OCI-LY3 (cell line): ENCODE measurements at regions not wholly inside any gene's neighbourhood (a gene's known extent, or its start where the extent isn't known, plus 50 kb on each side); places are given as distances from the start of the nearest gene placed in this dataset.

ENCODE experiments used
- H2AFZ ChIP-seq: fragments of 200-600, 300-600 bp; shearing (Covaris generic); 2 replicates; pipeline ENCODE4 v1.6.0; 2014; ENCODE audit warnings: antibody characterized with exemption, low read depth, low read length
- H3K27ac ChIP-seq: fragments of 200-600, 300-600 bp; sonication (generic); 2 replicates; pipeline ENCODE4 v1.5.1; 2014; ENCODE audit warnings: mild to moderate bottlenecking, low read length, moderate library complexity, mixed read lengths
- H3K27me3 ChIP-seq: fragments of 200-600, 300-600 bp; sonication (generic); 2 replicates; pipeline ENCODE4 v1.6.1; 2014; ENCODE audit warnings: low read depth, low read length, mixed read lengths
- H3K36me3 ChIP-seq: fragments of 200-600, 300-600 bp; sonication (generic); replicated peaks from 2 replicates; pipeline ENCODE3; 2014; ENCODE audit warnings: low read depth, low read length, mixed read lengths
- H3K4me1 ChIP-seq: fragments of 300-600, 200-600 bp; sonication (generic); 2 replicates; pipeline ENCODE4 v1.6.1; 2014; ENCODE audit warnings: low read length, mixed read lengths
- H3K4me2 ChIP-seq: fragments of 200-600, 300-600 bp; sonication (generic); 2 replicates; pipeline ENCODE4 v1.6.1; 2014; ENCODE audit warnings: low read length, mixed read lengths
- H3K4me3 ChIP-seq: fragments of 300-600, 200-600 bp; sonication (generic); 2 replicates; pipeline ENCODE4 v1.5.1; 2014; ENCODE audit warnings: antibody characterized with exemption, mild to moderate bottlenecking, low read length, moderate library complexity
- H3K79me2 ChIP-seq: fragments of 300-600, 200-600 bp; shearing (Covaris generic); 2 replicates; pipeline ENCODE4 v1.6.1; 2014; ENCODE audit warnings: mild to moderate bottlenecking, low read length, mixed read lengths
- H3K9ac ChIP-seq: fragments of 300-600, 200-600 bp; shearing (Covaris generic); 2 replicates; pipeline ENCODE4 v1.6.0; 2014; ENCODE audit warnings: mild to moderate bottlenecking, low read length, moderate library complexity
- H3K9me3 ChIP-seq: fragments of 200-600, 300-600 bp; shearing (Covaris generic); 2 replicates; pipeline ENCODE4 v1.6.1; 2014; ENCODE audit warnings: low read length, mixed read lengths; ENCODE audit not compliant: insufficient read depth
- H4K20me1 ChIP-seq: fragments of 200-600, 300-600 bp; sonication (generic); 2 replicates; pipeline ENCODE4 v1.6.1; 2016; ENCODE audit warnings: low read length, mixed read lengths; ENCODE audit not compliant: insufficient read depth
- CTCF ChIP-seq: fragments of 200-600, 300-600 bp; sonication (generic); IDR thresholded peaks from 2 replicates; pipeline ENCODE4 v1.5.1; 2014; ENCODE audit warnings: antibody characterized with exemption, low read length, low read depth
- EZH2phosphoT487 ChIP-seq: fragments of 200-600 bp; shearing (Covaris generic); IDR thresholded peaks from 2 replicates; pipeline ENCODE4 v1.6.1; 2018; ENCODE audit warnings: antibody characterized with exemption, mixed run types, low read depth

- Histone ChIP-seq H3K27me3 (no peaks in the 10 kb centered on the region), H3K9me3 (no peaks in the 10 kb centered on the region), H3K36me3 (no peaks in the 10 kb centered on the region), H3K4me1 (no peaks in the 10 kb centered on the region), H3K79me2 (no peaks in the 10 kb centered on the region), H3K9ac (no peak overlapping the region), H4K20me1 (no peaks in the 10 kb centered on the region), H3K4me2 (no peak overlapping the region), H3K4me3 (no peak overlapping the region), H2AFZ (no peak overlapping the region), H3K27ac (no peak overlapping the region)
- TF ChIP-seq EZH2phosphoT487 (no peak), CTCF (no peak)
Observed at GRCh38 chr10:118501171-118501570, 94.3 kb downstream of the PRLHR start.

GRCh38 chr10:118500477-118501104, 94.9 kb downstream of the PRLHR start:
- TF ChIP-seq CTCF (no peak), EZH2phosphoT487 (no peak)
- no peaks in the 10 kb centered on the region for H3K79me2 ChIP-seq

GRCh38 chr10:118499186-118499585, 96.3 kb downstream of the PRLHR start:
- no peak for TF ChIP-seq EZH2phosphoT487
- TF ChIP-seq CTCF = no peak
- Histone ChIP-seq H3K4me1 (no peaks in the 10 kb centered on the region), H3K36me3 (no peaks in the 10 kb centered on the region), H3K27ac (no peak overlapping the region), H3K27me3 (no peaks in the 10 kb centered on the region), H3K9me3 (no peaks in the 10 kb centered on the region), H4K20me1 (no peaks in the 10 kb centered on the region), H3K4me3 (no peak overlapping the region), H3K79me2 (no peaks in the 10 kb centered on the region), H2AFZ (no peak overlapping the region), H3K9ac (no peak overlapping the region), H3K4me2 (no peak overlapping the region)

More at GRCh38 chr10:118500477-118501104, 94.9 kb downstream of the PRLHR start:
- no peaks in the 10 kb centered on the region for H3K4me1 ChIP-seq
- no peak overlapping the region for H3K27ac ChIP-seq
- H3K4me3 ChIP-seq = no peak overlapping the region
- no peaks in the 10 kb centered on the region for H3K27me3 ChIP-seq
- no peaks in the 10 kb centered on the region for H3K9me3 ChIP-seq
- H3K36me3 ChIP-seq = no peaks in the 10 kb centered on the region
- H3K4me2 ChIP-seq = no peak overlapping the region
- H2AFZ ChIP-seq = no peak overlapping the region
- no peaks in the 10 kb centered on the region for H4K20me1 ChIP-seq
- H3K9ac ChIP-seq = no peak overlapping the region

GRCh38 chr10:118498623-118499022, 96.8 kb downstream of the PRLHR start:
- Histone ChIP-seq H3K79me2 (no peaks in the 10 kb centered on the region), H2AFZ (no peak overlapping the region), H3K36me3 (no peaks in the 10 kb centered on the region), H3K4me3 (no peak overlapping the region), H3K9ac (no peak overlapping the region), H3K4me1 (no peaks in the 10 kb centered on the region), H3K4me2 (no peak overlapping the region), H3K9me3 (no peaks in the 10 kb centered on the region), H4K20me1 (no peaks in the 10 kb centered on the region), H3K27ac (no peak overlapping the region), H3K27me3 (no peaks in the 10 kb centered on the region)
- no peak for TF ChIP-seq EZH2phosphoT487
- no peak for TF ChIP-seq CTCF
